PC-9 (cell line): ENCODE measurements at regions not wholly inside any gene's neighbourhood (a gene's known extent, or its start where the extent isn't known, plus 50 kb on each side); places are given as distances from the start of the nearest gene placed in this dataset.

Experiments used
- EZH2 ChIP-seq: fragments of 200-600 bp; sonication (generic); IDR thresholded peaks from 2 replicates; pipeline ENCODE4 v1.8.0; 2017; ENCODE audit warnings: antibody characterized with exemption, low read depth
- TF ChIP-seq, protein P1 (sequence below): fragments of 200-600 bp; sonication (generic); conservative IDR thresholded peaks from 2 replicates; pipeline ENCODE4 v1.6.1; 2017; ENCODE audit warnings: mixed run types, antibody characterized with exemption, mild to moderate bottlenecking, moderate library complexity

- TF ChIP-seq EZH2, result no peak
- TF ChIP-seq, protein P1, sequence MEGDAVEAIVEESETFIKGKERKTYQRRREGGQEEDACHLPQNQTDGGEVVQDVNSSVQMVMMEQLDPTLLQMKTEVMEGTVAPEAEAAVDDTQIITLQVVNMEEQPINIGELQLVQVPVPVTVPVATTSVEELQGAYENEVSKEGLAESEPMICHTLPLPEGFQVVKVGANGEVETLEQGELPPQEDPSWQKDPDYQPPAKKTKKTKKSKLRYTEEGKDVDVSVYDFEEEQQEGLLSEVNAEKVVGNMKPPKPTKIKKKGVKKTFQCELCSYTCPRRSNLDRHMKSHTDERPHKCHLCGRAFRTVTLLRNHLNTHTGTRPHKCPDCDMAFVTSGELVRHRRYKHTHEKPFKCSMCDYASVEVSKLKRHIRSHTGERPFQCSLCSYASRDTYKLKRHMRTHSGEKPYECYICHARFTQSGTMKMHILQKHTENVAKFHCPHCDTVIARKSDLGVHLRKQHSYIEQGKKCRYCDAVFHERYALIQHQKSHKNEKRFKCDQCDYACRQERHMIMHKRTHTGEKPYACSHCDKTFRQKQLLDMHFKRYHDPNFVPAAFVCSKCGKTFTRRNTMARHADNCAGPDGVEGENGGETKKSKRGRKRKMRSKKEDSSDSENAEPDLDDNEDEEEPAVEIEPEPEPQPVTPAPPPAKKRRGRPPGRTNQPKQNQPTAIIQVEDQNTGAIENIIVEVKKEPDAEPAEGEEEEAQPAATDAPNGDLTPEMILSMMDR, result no peak
These were observed 272.1 kb upstream of the SIX2 start for GRCh38 chr2:45281311-45281710.
